ENCODE measurements at regions not wholly inside any gene's neighbourhood (a gene's known extent, or its start where the extent isn't known, plus 50 kb on each side); places are given as distances from the start of the nearest gene placed in this dataset.

DNA sequence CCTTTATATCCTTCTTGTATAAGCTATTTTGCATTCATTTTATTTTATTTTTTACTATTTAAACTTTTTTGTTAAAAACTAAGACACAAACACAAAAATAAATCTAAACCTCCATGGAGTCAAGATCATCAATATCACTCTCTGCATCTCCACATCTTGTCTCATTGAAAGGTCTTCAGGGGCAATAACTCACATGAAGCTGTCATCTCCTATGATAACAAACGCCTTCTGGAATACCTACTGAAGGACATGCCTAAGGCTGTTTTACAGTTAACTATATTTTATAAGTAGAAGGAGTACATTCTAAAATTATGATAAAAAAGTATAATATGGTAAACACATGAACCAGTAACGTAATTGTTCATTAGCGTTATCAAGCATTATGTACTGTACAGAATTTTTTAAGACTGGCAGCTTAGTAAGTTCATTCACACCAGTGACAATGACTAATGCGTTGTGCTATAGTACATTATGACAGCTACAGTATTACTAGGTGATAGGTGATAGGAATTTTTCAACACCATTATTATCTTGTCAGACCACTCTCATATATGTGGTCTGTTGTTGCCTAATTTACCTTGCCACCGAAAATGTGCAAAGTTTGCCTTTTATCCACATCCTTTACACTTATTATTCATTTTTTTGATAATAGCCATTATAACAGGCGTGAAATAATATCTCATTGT is 390.7 kb upstream of the SLITRK1 start:
- POLR2A ChIA-PET = no interaction called here
- Mint-ChIP-seq H3K4me1 (ENCODE audit: low read depth) (no peaks in the 10 kb centered on the region), H3K27ac (no peak overlapping the region)

DNA sequence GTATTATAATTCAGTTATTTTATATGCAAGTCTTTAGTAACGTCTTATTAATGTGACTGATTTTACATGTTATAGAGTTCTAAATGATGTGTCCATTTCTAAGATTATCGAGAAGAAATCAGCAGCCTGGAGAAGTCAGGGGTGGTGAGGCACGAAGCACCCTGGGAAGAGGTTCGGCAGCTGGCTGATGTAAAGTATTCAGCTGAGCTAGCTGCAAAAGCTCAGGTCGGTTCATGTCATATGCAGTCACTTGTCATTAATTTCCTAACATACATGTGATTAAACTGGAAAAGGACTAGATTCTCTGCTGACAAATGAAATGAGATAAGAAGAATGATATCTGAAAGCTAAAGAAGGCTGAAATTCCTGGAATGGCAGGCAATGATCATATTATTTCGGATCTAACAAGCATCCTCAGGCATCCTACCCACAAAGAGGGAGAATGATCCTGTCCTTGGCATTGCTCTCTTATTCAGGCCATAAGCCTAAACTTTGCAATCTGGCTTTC is 383.0 kb upstream of the SLITRK1 start:
- H3K36me3 Mint-ChIP-seq = no peaks in the 10 kb centered on the region
- H3K27me3 Mint-ChIP-seq = no peaks in the 10 kb centered on the region
- H3K27ac Mint-ChIP-seq = no peak overlapping the region
- H3K4me3 Mint-ChIP-seq = no peak overlapping the region
- H3K9me3 Mint-ChIP-seq = no peaks in the 10 kb centered on the region
- no peaks in the 10 kb centered on the region for H3K4me1 Mint-ChIP-seq (ENCODE audit: low read depth)
- ChIA-PET CTCF (no interaction called here), POLR2A (no interaction called here)
- intact Hi-C loops (cut with micrococcal nuclease) = no loop called here
- DNase-seq = no peak

More for the DNA sequence above, 390.7 kb upstream of the SLITRK1 start:
- Mint-ChIP-seq H3K4me3 (no peak overlapping the region), H3K36me3 (no peaks in the 10 kb centered on the region), H3K27me3 (no peaks in the 10 kb centered on the region), H3K9me3 (no peaks in the 10 kb centered on the region)
- no peak for DNase-seq
- CTCF ChIA-PET = no interaction called here
- intact Hi-C loops (cut with micrococcal nuclease) = no loop called here

DNA sequence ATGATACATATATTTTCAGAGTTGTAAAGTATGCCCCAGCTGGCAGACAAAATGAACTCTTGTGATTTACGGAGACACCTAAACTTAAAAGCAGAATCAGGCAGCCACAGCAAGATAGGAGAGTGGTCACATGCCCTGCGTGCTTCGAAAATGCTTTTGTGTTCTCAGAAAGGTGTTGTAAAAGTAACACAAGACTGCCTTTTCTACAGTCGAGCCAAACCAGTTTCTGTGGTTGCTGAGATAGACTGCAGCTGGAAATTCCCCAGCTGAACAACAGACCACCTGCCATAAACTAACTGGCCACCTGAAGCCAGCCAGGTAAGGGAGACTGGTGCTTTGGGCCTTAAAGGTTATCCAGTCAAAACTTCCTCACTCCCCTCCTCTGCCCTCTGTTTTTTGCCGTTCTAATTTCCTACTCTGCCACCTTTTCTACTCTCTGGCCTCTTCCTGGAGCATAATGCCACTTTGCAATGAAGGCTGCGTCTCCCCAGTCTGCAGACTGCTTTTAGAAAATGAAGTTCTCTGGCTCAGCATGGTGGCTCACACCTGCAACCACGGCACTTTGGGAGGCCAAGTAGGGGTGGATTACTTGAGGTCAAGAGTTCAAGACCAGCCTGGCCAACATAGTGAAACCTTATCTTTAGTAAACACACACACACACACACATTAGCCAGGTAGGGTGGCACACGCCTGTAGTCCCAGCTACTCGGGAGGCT is 381.2 kb upstream of the SLITRK1 start:
- H3K4me3 Mint-ChIP-seq = no peak overlapping the region
- no peaks in the 10 kb centered on the region for H3K9me3 Mint-ChIP-seq
- intact Hi-C loops (cut with micrococcal nuclease) = no loop called here
- CTCF ChIA-PET = no interaction called here
- H3K27ac Mint-ChIP-seq = no peak overlapping the region
- POLR2A ChIA-PET = no interaction called here
- no peak for DNase-seq
- H3K27me3 Mint-ChIP-seq = no peaks in the 10 kb centered on the region
- no peaks in the 10 kb centered on the region for H3K4me1 Mint-ChIP-seq (ENCODE audit: low read depth)
- no peaks in the 10 kb centered on the region for H3K36me3 Mint-ChIP-seq

DNA sequence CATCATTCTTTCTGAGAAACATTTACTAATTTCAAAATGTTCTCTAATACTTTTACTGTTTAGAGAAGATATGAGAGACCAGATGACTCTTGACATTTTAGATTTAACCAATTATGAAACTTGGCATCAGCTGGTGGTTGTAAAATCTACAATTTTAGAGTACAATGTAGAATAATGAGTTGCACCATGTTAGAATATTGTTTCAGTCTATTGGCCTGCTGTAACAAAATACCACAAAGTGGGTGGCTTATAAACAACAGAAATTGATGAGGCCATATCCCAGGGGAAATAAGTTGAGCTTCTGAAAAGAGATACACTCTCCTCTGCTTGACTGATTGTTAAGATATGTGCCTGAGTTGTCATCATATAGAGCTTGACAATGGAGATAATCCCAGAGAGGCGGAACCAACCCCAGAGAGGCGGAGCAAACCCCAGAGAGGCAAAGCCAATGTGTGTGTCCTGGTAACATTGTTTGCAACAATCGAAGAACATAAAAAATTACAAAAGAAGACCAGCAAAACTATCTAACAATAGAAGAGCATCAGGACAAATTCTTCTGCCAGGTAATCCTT is 373.0 kb upstream of the SLITRK1 start:
- CTCF ChIA-PET = no interaction called here
- POLR2A ChIA-PET = no interaction called here

DNA sequence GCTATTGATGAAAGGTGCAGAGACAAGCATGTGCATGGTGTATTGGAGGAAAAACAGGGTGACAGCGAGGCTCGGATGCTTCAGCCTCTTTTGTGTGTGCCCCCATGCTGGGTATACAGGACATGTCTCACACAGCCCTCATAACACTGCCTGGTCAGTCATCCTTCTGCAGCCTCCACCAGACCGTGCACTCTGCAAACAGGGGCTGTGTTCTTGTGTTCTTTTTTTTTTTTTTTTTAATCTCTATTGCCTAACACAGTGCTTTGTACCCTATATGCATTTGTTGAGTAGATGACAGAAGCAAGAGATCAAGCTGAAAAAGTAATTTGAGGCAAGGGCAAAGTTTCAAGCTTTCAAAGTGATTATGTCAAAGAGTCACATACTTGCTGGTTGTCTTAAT is 367.2 kb upstream of the SLITRK1 start:
- Mint-ChIP-seq H3K4me3 (no peak overlapping the region), H3K4me1 (ENCODE audit: low read depth) (no peaks in the 10 kb centered on the region), H3K36me3 (no peaks in the 10 kb centered on the region), H3K9me3 (peaks cover 16% of the 10 kb centered on the region), H3K27ac (no peak overlapping the region), H3K27me3 (peaks cover 1% of the 10 kb centered on the region)
- intact Hi-C loops (cut with micrococcal nuclease) = no loop called here
- DNase-seq = no peak
- POLR2A ChIA-PET = no interaction called here
- CTCF ChIA-PET = no interaction called here

More for the DNA sequence above, 373.0 kb upstream of the SLITRK1 start:
- H3K4me1 Mint-ChIP-seq (ENCODE audit: low read depth) = no peaks in the 10 kb centered on the region
- intact Hi-C loops (cut with micrococcal nuclease) = no loop called here
- H3K9me3 Mint-ChIP-seq = peaks cover 16% of the 10 kb centered on the region
- no peak overlapping the region for H3K4me3 Mint-ChIP-seq
- H3K36me3 Mint-ChIP-seq = no peaks in the 10 kb centered on the region
- DNase-seq = no peak
- H3K27ac Mint-ChIP-seq = no peak overlapping the region
- H3K27me3 Mint-ChIP-seq = peaks cover 1% of the 10 kb centered on the region

DNA sequence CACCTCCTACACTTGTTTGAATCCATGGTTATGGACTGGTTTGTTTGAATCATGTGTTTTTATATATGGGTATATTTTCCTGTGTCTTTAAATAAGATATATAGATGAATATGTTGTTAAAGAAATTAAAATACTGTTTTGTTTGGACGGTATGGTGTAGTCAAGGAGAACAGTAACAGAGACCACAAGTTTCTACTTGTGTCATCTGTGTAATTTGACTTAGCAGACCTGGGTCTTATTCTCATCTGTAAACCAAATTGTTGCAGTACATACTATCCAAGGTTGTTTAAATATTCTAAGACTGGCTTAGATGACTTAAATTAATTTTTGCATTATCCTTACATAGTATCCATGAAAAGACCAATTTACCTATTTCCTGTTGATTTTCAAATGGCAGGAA is 361.1 kb upstream of the SLITRK1 start:
- Mint-ChIP-seq H3K27me3 (no peaks in the 10 kb centered on the region), H3K36me3 (no peaks in the 10 kb centered on the region), H3K4me1 (ENCODE audit: low read depth) (no peaks in the 10 kb centered on the region), H3K4me3 (no peak overlapping the region), H3K27ac (no peak overlapping the region), H3K9me3 (peaks cover 4% of the 10 kb centered on the region)
- CTCF ChIA-PET = no interaction called here
- POLR2A ChIA-PET = no interaction called here
- DNase-seq = no peak
- intact Hi-C loops (cut with micrococcal nuclease) = no loop called here

DNA sequence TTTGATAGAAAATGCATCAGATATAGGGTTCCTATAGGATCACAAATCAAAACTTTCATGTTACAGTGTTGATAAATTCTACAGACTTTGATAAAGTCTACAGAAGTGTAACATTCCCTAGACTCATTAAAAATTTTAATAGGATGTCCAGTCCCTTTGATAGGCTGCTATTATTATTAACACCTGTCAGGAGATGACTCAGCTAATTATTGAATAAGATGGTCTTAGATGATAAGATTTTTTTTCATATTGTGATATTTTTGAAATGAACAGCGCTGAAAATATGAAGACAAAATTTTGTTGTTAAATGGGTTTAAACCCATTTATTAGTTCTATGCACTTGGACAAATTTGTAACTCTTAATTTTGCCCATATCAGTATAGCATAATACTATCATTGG is 356.8 kb upstream of the SLITRK1 start:
- Mint-ChIP-seq H3K9me3 (peaks cover 4% of the 10 kb centered on the region), H3K4me3 (no peak overlapping the region), H3K4me1 (ENCODE audit: low read depth) (peaks cover 3% of the 10 kb centered on the region), H3K27ac (no peak overlapping the region), H3K36me3 (no peaks in the 10 kb centered on the region), H3K27me3 (no peaks in the 10 kb centered on the region)
- DNase-seq = no peak
- CTCF ChIA-PET = no interaction called here
- intact Hi-C loops (cut with micrococcal nuclease) = no loop called here
- POLR2A ChIA-PET = no interaction called here

DNA sequence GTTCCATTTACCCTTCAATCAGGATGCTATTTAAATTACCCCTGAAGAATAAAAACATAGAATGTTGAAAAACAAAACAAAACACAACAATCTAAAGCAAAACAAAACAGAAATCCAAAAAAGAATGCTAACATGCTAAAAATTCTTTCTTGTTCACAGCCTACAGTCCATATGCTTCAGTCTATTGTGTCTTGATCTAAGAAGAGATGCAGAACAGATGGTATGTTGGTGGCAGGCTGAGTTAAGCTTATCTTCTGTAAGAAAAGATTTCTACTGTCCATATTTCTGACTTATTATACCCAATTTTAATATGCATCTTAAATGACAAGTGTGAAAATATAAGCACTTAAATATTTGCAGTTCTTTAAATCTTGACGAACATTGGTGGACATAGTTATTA is 356.1 kb upstream of the SLITRK1 start:
- no peaks in the 10 kb centered on the region for H3K27me3 Mint-ChIP-seq
- H3K9me3 Mint-ChIP-seq = peaks cover 4% of the 10 kb centered on the region
- no peak for DNase-seq
- CTCF ChIA-PET = no interaction called here
- no peak overlapping the region for H3K4me3 Mint-ChIP-seq
- H3K36me3 Mint-ChIP-seq = no peaks in the 10 kb centered on the region
- no peak overlapping the region for H3K27ac Mint-ChIP-seq
- POLR2A ChIA-PET = no interaction called here
- intact Hi-C loops (cut with micrococcal nuclease) = no loop called here
- peaks cover 3% of the 10 kb centered on the region for H3K4me1 Mint-ChIP-seq (ENCODE audit: low read depth)

DNA sequence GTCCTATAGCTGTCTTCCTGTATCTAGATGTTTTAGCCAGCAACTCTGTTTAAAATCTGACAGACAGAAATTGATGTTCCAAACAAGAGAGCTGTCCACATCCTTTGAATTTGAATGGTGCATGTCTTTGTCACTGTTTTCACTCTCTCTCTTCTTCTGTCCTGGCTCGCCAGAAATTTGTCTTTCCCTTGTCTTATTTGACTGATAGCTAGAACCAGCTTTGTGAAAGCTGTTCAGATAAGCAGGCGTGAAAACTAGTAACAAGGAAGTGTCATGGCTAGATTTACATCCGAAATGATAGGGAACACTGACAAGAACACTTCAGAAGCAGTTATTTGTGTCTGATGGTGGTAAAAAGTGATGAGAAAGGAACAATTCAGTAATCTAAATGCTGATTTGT is 354.9 kb upstream of the SLITRK1 start:
- Mint-ChIP-seq H3K27ac (no peak overlapping the region), H3K9me3 (peaks cover 4% of the 10 kb centered on the region), H3K27me3 (no peaks in the 10 kb centered on the region), H3K36me3 (no peaks in the 10 kb centered on the region), H3K4me1 (ENCODE audit: low read depth) (peaks cover 3% of the 10 kb centered on the region), H3K4me3 (no peak overlapping the region)
- intact Hi-C loops (cut with micrococcal nuclease) = no loop called here
- ChIA-PET CTCF (interaction anchor here (0.6 kb wide), 1 partner anchor 1296 kb away, joined by 3 read pairs; no protein-coding TSS in a partner anchor), POLR2A (no interaction called here)
- no peak for DNase-seq

DNA sequence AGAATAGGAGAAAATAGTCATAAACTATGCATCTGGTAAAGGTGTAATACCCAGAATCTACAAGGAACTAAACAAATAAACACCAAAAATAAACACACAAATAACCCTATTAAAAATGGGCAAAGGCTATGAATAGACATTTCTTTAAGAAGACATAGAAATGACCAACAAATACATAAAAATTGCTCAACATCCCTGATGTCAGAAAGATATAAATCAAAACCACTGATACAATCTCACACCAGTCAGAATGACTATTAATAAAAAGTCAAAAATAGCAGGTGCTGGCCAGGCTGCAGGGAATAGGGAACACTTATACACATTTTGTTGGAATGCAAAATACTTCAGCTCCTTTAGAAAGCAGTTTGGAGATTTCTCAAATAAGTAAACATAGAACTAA is 352.1 kb upstream of the SLITRK1 start:
- DNase-seq = no peak
- peaks cover 3% of the 10 kb centered on the region for H3K4me1 Mint-ChIP-seq (ENCODE audit: low read depth)
- H3K9me3 Mint-ChIP-seq = no peaks in the 10 kb centered on the region
- no peak overlapping the region for H3K4me3 Mint-ChIP-seq
- POLR2A ChIA-PET = no interaction called here
- CTCF ChIA-PET = no interaction called here
- no peaks in the 10 kb centered on the region for H3K36me3 Mint-ChIP-seq
- H3K27ac Mint-ChIP-seq = no peak overlapping the region
- H3K27me3 Mint-ChIP-seq = no peaks in the 10 kb centered on the region
- intact Hi-C loops (cut with micrococcal nuclease) = no loop called here

DNA sequence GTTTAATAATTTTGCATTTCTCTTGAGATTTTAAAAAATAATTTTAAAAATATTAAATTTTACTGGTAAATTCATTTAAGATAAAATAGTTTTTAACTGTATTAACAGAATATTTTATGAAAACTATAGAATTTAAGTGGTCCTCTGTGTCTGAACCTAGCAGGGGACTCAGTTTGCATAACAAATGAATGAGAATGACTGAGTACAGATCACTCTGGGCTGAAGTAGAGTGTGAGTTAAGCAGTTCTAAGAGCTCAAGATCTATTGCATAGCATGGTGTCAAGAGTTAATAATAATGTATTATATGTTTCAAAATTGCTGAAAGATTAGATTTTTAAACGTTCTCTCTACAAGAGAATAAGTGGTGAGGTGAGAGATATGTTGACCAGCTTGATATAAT is 348.3 kb upstream of the SLITRK1 start:
- H3K4me1 Mint-ChIP-seq (ENCODE audit: low read depth) = no peaks in the 10 kb centered on the region
- intact Hi-C loops (cut with micrococcal nuclease) = no loop called here
- no peaks in the 10 kb centered on the region for H3K36me3 Mint-ChIP-seq
- no peaks in the 10 kb centered on the region for H3K9me3 Mint-ChIP-seq
- ChIA-PET POLR2A (no interaction called here), CTCF (no interaction called here)
- DNase-seq = no peak
- no peak overlapping the region for H3K27ac Mint-ChIP-seq
- H3K4me3 Mint-ChIP-seq = no peak overlapping the region
- no peaks in the 10 kb centered on the region for H3K27me3 Mint-ChIP-seq

DNA sequence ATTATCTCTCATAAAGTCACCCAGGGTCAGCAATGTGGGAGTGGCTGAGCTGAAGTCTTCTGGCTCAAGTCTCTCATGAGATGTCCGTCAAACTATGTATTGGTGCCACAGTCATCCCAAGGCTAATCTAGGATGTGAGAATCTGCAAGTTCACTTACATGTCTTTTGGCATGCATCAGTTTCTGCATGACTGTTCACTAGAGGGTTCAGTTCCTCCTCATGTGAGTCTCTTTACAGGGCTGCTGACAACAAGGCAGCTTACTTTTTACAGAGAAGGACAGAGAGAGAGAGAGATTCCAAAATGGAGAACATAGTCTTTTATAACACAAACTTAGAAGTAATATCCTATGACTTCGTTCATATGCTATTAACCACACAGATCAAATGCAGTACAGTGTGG is 328.8 kb upstream of the SLITRK1 start:
- ChIA-PET POLR2A (no interaction called here), CTCF (no interaction called here)
- H3K9me3 Mint-ChIP-seq = no peaks in the 10 kb centered on the region
- DNase-seq = no peak
- no peak overlapping the region for H3K4me3 Mint-ChIP-seq
- no peaks in the 10 kb centered on the region for H3K4me1 Mint-ChIP-seq (ENCODE audit: low read depth)
- H3K36me3 Mint-ChIP-seq = no peaks in the 10 kb centered on the region
- H3K27me3 Mint-ChIP-seq = no peaks in the 10 kb centered on the region
- intact Hi-C loops (cut with micrococcal nuclease) = no loop called here
- no peak overlapping the region for H3K27ac Mint-ChIP-seq
